ENCODE measurements at regions not wholly inside any gene's neighbourhood (a gene's known extent, or its start where the extent isn't known, plus 50 kb on each side); places are given as distances from the start of the nearest gene placed in this dataset.

- Mint-ChIP-seq H3K4me1 (peaks cover 17% of the 10 kb centered on the region), H3K27ac (ENCODE audit: unreplicated experiment) (no peak overlapping the region), H3K9me3 (peaks cover 2% of the 10 kb centered on the region), H3K4me3 (no peak overlapping the region), H3K27me3 (ENCODE audit: low read depth) (no peaks in the 10 kb centered on the region), H3K36me3 (ENCODE audit: low read depth) (no peaks in the 10 kb centered on the region)
- no peak for TF ChIP-seq CTCF (conservative IDR thresholded peaks at IDR 0.05)
- DNase-seq (ENCODE audit: low read depth, low spot score): no peak
These were observed 448.5 kb downstream of the FRK start for GRCh38 chr6:115612216-115612615.

- TF ChIP-seq CTCF (conservative IDR thresholded peaks at IDR 0.05): no peak
These were observed 450.0 kb downstream of the FRK start for GRCh38 chr6:115610696-115611095.

GRCh38 chr6:115609111-115609510 lies 451.6 kb downstream of the FRK start:
- Mint-ChIP-seq H3K36me3 (ENCODE audit: low read depth) (no peaks in the 10 kb centered on the region), H3K27ac (ENCODE audit: unreplicated experiment) (peak overlapping the region; percentile 46), H3K4me3 (no peak overlapping the region), H3K27me3 (ENCODE audit: low read depth) (no peaks in the 10 kb centered on the region), H3K9me3 (peaks cover 5% of the 10 kb centered on the region), H3K4me1 (peaks cover 17% of the 10 kb centered on the region)
- DNase-seq (ENCODE audit: low read depth, low spot score): no peak
- TF ChIP-seq CTCF (conservative IDR thresholded peaks at IDR 0.05): no peak

More at GRCh38 chr6:115610696-115611095, 450.0 kb downstream of the FRK start:
- Mint-ChIP-seq H3K4me3 (no peak overlapping the region), H3K27ac (ENCODE audit: unreplicated experiment) (no peak overlapping the region), H3K27me3 (ENCODE audit: low read depth) (no peaks in the 10 kb centered on the region), H3K4me1 (peaks cover 17% of the 10 kb centered on the region), H3K9me3 (peaks cover 2% of the 10 kb centered on the region), H3K36me3 (ENCODE audit: low read depth) (no peaks in the 10 kb centered on the region)
- no peak for DNase-seq (ENCODE audit: low read depth, low spot score)

GRCh38 chr6:115602466-115602865 lies 458.2 kb downstream of the FRK start:
- H3K36me3 Mint-ChIP-seq (ENCODE audit: low read depth): peaks cover 3% of the 10 kb centered on the region
- H3K4me3 Mint-ChIP-seq: no peak overlapping the region
- peaks cover 8% of the 10 kb centered on the region for H3K9me3 Mint-ChIP-seq
- H3K27me3 Mint-ChIP-seq (ENCODE audit: low read depth): no peaks in the 10 kb centered on the region
- no peaks in the 10 kb centered on the region for H3K4me1 Mint-ChIP-seq
- no peak overlapping the region for H3K27ac Mint-ChIP-seq (ENCODE audit: unreplicated experiment)
- DNase-seq (ENCODE audit: low read depth, low spot score): no peak
- TF ChIP-seq CTCF (conservative IDR thresholded peaks at IDR 0.05): no peak

GRCh38 chr6:115601509-115601908 lies 459.2 kb downstream of the FRK start:
- DNase-seq (ENCODE audit: low read depth, low spot score): no peak
- Mint-ChIP-seq H3K27ac (ENCODE audit: unreplicated experiment) (no peak overlapping the region), H3K36me3 (ENCODE audit: low read depth) (peaks cover 3% of the 10 kb centered on the region), H3K9me3 (peaks cover 8% of the 10 kb centered on the region), H3K4me3 (no peak overlapping the region), H3K4me1 (no peaks in the 10 kb centered on the region), H3K27me3 (ENCODE audit: low read depth) (no peaks in the 10 kb centered on the region)
- no peak for TF ChIP-seq CTCF (conservative IDR thresholded peaks at IDR 0.05)

- DNase-seq (ENCODE audit: low read depth, low spot score): no peak
- no peak overlapping the region for H3K27ac Mint-ChIP-seq (ENCODE audit: unreplicated experiment)
- no peaks in the 10 kb centered on the region for H3K27me3 Mint-ChIP-seq (ENCODE audit: low read depth)
- H3K4me3 Mint-ChIP-seq: no peak overlapping the region
- no peaks in the 10 kb centered on the region for H3K4me1 Mint-ChIP-seq
- no peak for TF ChIP-seq CTCF (conservative IDR thresholded peaks at IDR 0.05)
- peaks cover 8% of the 10 kb centered on the region for H3K9me3 Mint-ChIP-seq
- peaks cover 3% of the 10 kb centered on the region for H3K36me3 Mint-ChIP-seq (ENCODE audit: low read depth)
These were observed 459.6 kb downstream of the FRK start for GRCh38 chr6:115601064-115601463.

All from neural crest cell (in vitro differentiated cells).